ENCODE measurements at regions not wholly inside any gene's neighbourhood (a gene's known extent, or its start where the extent isn't known, plus 50 kb on each side); places are given as distances from the start of the nearest gene placed in this dataset.

DNA sequence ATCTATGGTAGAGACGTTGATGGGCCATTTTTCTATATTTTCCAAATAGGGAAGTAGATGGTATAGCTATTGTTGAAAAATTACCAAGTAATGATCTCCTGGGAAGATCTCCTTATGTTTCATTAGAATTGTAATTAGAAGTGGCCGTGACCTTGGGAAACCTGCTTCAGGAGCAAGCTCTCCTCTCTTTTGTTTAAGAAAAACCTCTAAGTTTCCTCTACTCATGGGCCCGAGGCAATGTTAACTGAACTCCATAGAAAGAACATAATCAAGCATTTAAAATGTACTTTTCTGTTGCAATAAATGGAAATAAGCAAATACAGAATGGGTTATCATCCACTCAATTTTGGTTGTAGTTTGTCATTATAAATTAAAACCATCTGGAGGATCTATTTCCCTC is 511.2 kb upstream of the MDFIC2 start:
- no peak overlapping the region for H3K9ac ChIP-seq (ENCODE audit: control insufficient read depth, extremely low read depth, insufficient read depth, low read length)
- dilution Hi-C loops (cut with MboI; ENCODE audit: extremely low pct_ligation_motif_present, low sequenced_read_pairs): no loop called here
- H3K4me2 ChIP-seq (ENCODE audit: control insufficient read depth, extremely low read depth, insufficient read depth, low read depth, low read length): no peak overlapping the region
- FAIRE-seq: no peak
- DNase-seq (ENCODE audit: low read depth, low spot score): no peak
- H3K9me1 ChIP-seq (ENCODE audit: control insufficient read depth, extremely low read depth, insufficient read depth, low read length): no peaks in the 10 kb centered on the region
- H3K79me2 ChIP-seq (ENCODE audit: control insufficient read depth, insufficient read depth, low read length): no peaks in the 10 kb centered on the region
- H3K36me3 ChIP-seq (ENCODE audit: control insufficient read depth in 2 of 2, extremely low read depth in 1 of 2, insufficient read depth in 2 of 2, low read length in 2 of 2): no peaks in the 10 kb centered on the region
- no peak overlapping the region for H3K27ac ChIP-seq (ENCODE audit: control insufficient read depth, insufficient read depth, low read length)
- no peaks in the 10 kb centered on the region for H3K27me3 ChIP-seq (ENCODE audit: control insufficient read depth, extremely low read depth, insufficient read depth, low read length)
- TF ChIP-seq EZH2 (IDR thresholded peaks at IDR 0.05; ENCODE audit: low read length): no peak
- TF ChIP-seq, protein P1, sequence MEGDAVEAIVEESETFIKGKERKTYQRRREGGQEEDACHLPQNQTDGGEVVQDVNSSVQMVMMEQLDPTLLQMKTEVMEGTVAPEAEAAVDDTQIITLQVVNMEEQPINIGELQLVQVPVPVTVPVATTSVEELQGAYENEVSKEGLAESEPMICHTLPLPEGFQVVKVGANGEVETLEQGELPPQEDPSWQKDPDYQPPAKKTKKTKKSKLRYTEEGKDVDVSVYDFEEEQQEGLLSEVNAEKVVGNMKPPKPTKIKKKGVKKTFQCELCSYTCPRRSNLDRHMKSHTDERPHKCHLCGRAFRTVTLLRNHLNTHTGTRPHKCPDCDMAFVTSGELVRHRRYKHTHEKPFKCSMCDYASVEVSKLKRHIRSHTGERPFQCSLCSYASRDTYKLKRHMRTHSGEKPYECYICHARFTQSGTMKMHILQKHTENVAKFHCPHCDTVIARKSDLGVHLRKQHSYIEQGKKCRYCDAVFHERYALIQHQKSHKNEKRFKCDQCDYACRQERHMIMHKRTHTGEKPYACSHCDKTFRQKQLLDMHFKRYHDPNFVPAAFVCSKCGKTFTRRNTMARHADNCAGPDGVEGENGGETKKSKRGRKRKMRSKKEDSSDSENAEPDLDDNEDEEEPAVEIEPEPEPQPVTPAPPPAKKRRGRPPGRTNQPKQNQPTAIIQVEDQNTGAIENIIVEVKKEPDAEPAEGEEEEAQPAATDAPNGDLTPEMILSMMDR (optimal IDR thresholded peaks at IDR 0.05 in 1 of 3, IDR thresholded peaks at IDR 0.05 in 1 of 3, conservative IDR thresholded peaks at IDR 0.05 in 1 of 3; ENCODE audit: extremely low read depth in 1 of 3, insufficient read depth in 2 of 3, low read length in 3 of 3): no peak
- H2AFZ ChIP-seq (ENCODE audit: control insufficient read depth, low read length): no peak overlapping the region
- no peaks in the 10 kb centered on the region for H4K20me1 ChIP-seq (ENCODE audit: control insufficient read depth, extremely low read depth, insufficient read depth, low read length)
- H3K9me3 ChIP-seq (ENCODE audit: control insufficient read depth, low read depth, low read length): no peaks in the 10 kb centered on the region
- no peaks in the 10 kb centered on the region for H3K4me1 ChIP-seq (ENCODE audit: control insufficient read depth, extremely low read depth, insufficient read depth, low read length)
- no peak overlapping the region for H3K4me3 ChIP-seq (ENCODE audit: control insufficient read depth in 2 of 3, extremely low read depth in 1 of 3, insufficient read depth in 2 of 3, low read depth in 1 of 3, low read length in 3 of 3)

DNA sequence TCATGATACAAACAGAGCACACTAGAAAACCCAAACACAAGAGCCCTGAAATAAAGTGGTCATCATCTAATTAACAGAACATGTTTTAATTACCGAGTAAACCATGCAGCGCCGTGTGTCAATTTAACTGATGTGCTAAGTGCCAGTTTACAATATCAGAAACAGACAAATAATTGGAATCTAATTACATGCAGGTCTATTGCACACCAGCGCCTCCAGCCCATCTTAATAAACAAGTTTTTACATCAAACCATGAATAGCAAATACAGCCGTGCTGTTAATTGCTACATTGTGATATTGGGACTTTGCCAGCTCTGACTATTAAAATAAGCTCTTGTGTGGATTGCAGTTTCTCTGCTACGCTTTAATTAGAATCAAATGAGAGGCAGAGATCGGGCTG is 510.2 kb upstream of the MDFIC2 start:
- Histone ChIP-seq H3K27me3 (ENCODE audit: control insufficient read depth, extremely low read depth, insufficient read depth, low read length) (no peaks in the 10 kb centered on the region), H3K4me1 (ENCODE audit: control insufficient read depth, extremely low read depth, insufficient read depth, low read length) (no peaks in the 10 kb centered on the region), H3K4me2 (ENCODE audit: control insufficient read depth, extremely low read depth, insufficient read depth, low read depth, low read length) (no peak overlapping the region), H3K27ac (ENCODE audit: control insufficient read depth, insufficient read depth, low read length) (no peak overlapping the region), H3K9me3 (ENCODE audit: control insufficient read depth, low read depth, low read length) (no peaks in the 10 kb centered on the region), H4K20me1 (ENCODE audit: control insufficient read depth, extremely low read depth, insufficient read depth, low read length) (no peaks in the 10 kb centered on the region), H3K9ac (ENCODE audit: control insufficient read depth, extremely low read depth, insufficient read depth, low read length) (no peak overlapping the region), H3K36me3 (ENCODE audit: control insufficient read depth in 2 of 2, extremely low read depth in 1 of 2, insufficient read depth in 2 of 2, low read length in 2 of 2) (no peaks in the 10 kb centered on the region), H3K79me2 (ENCODE audit: control insufficient read depth, insufficient read depth, low read length) (no peaks in the 10 kb centered on the region), H2AFZ (ENCODE audit: control insufficient read depth, low read length) (no peak overlapping the region), H3K9me1 (ENCODE audit: control insufficient read depth, extremely low read depth, insufficient read depth, low read length) (no peaks in the 10 kb centered on the region), H3K4me3 (ENCODE audit: control insufficient read depth in 2 of 3, extremely low read depth in 1 of 3, insufficient read depth in 2 of 3, low read depth in 1 of 3, low read length in 3 of 3) (no peak overlapping the region)
- DNase-seq (ENCODE audit: low read depth, low spot score) (no peak), FAIRE-seq (no peak)
- dilution Hi-C loops (cut with MboI; ENCODE audit: extremely low pct_ligation_motif_present, low sequenced_read_pairs): no loop called here
- TF ChIP-seq EZH2 (IDR thresholded peaks at IDR 0.05; ENCODE audit: low read length): no peak
- TF ChIP-seq, protein P1 (optimal IDR thresholded peaks at IDR 0.05 in 1 of 3, IDR thresholded peaks at IDR 0.05 in 1 of 3, conservative IDR thresholded peaks at IDR 0.05 in 1 of 3; ENCODE audit: extremely low read depth in 1 of 3, insufficient read depth in 2 of 3, low read length in 3 of 3): no peak
